ENCODE measurements at regions not wholly inside any gene's neighbourhood (a gene's known extent, or its start where the extent isn't known, plus 50 kb on each side); places are given as distances from the start of the nearest gene placed in this dataset.

DNA sequence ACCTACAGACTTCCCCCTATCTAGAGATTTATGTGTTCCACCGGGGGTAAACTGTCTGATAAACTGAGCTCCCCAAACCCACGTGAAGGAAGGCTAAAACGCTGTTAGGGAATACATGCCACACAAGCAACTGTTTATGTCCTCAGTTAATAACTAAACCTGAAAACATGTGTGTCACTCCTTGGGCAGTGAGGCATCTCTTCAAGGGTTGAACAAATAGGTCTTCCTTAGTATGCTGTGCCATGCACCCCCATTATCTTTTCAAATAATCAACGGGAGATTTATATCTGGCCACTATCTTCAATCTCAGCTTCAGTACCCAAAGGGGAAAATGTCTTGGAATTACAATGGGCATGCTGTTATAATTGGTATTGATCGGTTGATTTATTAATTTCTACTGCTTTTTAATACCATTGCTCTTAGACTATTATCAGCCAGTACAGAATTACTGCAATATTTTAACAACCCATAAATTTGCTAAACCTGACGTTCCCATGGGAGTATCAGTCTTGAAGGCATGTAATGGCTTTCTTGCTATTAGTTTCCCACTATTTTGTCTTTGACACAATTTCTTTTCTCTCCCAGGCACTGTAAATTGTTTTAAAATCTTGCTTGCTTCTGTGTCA, 279.2 kb upstream of the P2RY1 start:
- Histone ChIP-seq H3K27me3 (ENCODE audit: insufficient read depth in 3 of 3, low read length in 2 of 3) (no peaks in the 10 kb centered on the region), H3K4me1 (peaks cover 34% of the 10 kb centered on the region), H3K9me3 (no peaks in the 10 kb centered on the region), H3K36me3 (ENCODE audit: insufficient read depth in 1 of 2, low read depth in 1 of 2) (no peaks in the 10 kb centered on the region), H3K4me3 (no peak overlapping the region), H3K27ac (peak overlapping the region; percentile 69)
- TF ChIP-seq, protein P1, sequence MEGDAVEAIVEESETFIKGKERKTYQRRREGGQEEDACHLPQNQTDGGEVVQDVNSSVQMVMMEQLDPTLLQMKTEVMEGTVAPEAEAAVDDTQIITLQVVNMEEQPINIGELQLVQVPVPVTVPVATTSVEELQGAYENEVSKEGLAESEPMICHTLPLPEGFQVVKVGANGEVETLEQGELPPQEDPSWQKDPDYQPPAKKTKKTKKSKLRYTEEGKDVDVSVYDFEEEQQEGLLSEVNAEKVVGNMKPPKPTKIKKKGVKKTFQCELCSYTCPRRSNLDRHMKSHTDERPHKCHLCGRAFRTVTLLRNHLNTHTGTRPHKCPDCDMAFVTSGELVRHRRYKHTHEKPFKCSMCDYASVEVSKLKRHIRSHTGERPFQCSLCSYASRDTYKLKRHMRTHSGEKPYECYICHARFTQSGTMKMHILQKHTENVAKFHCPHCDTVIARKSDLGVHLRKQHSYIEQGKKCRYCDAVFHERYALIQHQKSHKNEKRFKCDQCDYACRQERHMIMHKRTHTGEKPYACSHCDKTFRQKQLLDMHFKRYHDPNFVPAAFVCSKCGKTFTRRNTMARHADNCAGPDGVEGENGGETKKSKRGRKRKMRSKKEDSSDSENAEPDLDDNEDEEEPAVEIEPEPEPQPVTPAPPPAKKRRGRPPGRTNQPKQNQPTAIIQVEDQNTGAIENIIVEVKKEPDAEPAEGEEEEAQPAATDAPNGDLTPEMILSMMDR (IDR thresholded peaks at IDR 0.05), result no peak
- DNase-seq, result no peak
- peak in 1 of 4 donors; percentile 9 for ATAC-seq
- WGBS, 3 donors, result 74 to 92% (median 88%) methylated on average over 6 of the region's 6 CpGs
- intact Hi-C loops (cut with DNase I), result no loop called here

DNA sequence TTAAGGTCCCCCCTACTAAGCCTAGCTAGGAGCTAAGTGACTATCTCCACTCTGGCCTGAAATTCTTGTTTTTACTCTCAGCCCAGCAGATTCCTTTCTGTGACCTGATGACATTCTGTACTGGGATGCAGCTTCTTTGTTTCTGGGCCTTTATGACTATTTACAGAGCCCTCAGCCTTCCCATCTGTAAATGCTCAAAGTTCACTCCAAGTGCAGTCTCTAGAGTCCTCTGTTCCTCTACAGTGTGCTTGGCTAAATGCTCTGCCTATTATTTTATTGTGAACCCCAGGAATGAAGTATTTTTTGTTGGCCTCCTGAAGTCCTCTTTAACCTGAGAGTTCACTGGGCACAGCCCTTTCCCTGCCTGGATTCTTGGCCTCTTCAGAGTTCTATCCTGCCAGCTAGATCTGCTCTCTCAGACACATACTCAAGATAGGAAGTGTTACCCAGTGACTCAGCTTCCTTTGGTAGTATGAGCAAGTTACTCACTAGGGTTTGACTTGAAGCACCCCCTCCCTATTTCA, 278.1 kb upstream of the P2RY1 start:
- DNase-seq, result no peak
- intact Hi-C loops (cut with DNase I), result no loop called here
- H3K4me3 ChIP-seq, result no peak overlapping the region
- no peaks in the 10 kb centered on the region for H3K27me3 ChIP-seq (ENCODE audit: insufficient read depth in 3 of 3, low read length in 2 of 3)
- no peaks in the 10 kb centered on the region for H3K9me3 ChIP-seq
- TF ChIP-seq, protein P1 (IDR thresholded peaks at IDR 0.05), result no peak
- no peaks in the 10 kb centered on the region for H3K36me3 ChIP-seq (ENCODE audit: insufficient read depth in 1 of 2, low read depth in 1 of 2)
- peak; percentile 89 to 92 (median 90) for ATAC-seq
- peaks cover 34% of the 10 kb centered on the region for H3K4me1 ChIP-seq
- H3K27ac ChIP-seq, result peak overlapping the region; percentile 69

DNA sequence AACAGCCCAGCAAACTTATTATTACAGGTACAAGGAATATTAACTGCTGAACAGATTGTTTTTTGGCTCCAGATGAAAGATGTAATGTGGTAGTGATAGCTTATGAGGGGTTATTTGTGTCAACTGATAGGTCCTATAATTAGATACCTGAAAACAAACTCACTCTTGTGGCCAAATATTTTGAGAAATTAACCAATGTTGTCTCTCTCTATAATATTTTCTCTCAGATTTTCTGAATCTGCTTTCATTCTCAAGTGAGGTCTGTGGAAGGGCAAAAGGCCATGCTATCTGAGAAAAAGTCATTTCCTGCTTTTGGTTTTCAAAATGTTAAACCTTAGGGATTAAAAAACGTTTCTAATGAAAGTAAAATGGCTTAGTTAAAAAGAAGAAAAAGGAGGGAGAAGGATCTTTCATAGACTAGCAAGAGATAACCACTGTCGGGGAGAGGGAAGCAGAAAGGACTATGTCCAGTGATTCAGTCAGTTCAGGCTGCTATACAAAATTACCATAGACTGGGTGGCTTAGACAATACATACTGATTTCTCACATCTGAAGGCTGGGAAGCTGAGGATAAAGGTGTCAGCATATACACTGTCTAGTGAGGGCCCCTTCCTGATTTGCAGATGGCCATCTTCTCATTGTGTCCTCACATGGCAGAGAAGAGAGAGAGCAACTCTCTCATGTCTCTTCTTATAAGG, 277.5 kb upstream of the P2RY1 start:
- intact Hi-C loops (cut with DNase I), result no loop called here
- no peak for DNase-seq
- WGBS, 3 donors, result 37 to 40% (median 39%) methylated on average over 2 of the region's 2 CpGs
- no peaks in the 10 kb centered on the region for H3K27me3 ChIP-seq (ENCODE audit: insufficient read depth in 3 of 3, low read length in 2 of 3)
- H3K4me3 ChIP-seq, result no peak overlapping the region
- H3K9me3 ChIP-seq, result no peaks in the 10 kb centered on the region
- peak overlapping the region; percentile 69 for H3K27ac ChIP-seq
- peak in 2 of 4 donors; percentile 4 to 16 for ATAC-seq
- peaks cover 34% of the 10 kb centered on the region for H3K4me1 ChIP-seq
- TF ChIP-seq, protein P1 (IDR thresholded peaks at IDR 0.05), result no peak
- H3K36me3 ChIP-seq (ENCODE audit: insufficient read depth in 1 of 2, low read depth in 1 of 2), result no peaks in the 10 kb centered on the region

DNA sequence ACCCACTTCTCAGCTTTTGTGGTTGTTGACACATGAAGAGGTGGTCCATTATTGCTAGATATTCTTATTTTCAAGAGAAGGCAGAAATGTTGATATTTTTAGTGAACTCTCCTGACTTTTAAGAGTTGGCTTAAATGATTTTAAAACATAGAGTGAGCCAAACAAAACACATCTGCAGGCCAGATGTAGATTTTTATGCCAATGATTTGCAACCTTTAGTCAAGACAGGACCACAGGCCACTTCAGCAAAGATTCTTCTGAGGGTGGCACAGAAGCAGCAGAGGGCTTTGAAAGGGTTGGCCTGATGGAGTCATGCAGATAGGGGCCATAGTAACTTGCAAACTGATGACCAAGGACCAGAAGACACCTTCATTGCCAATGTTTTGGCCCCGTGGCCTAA, 276.5 kb upstream of the P2RY1 start:
- no peak for ATAC-seq
- Histone ChIP-seq H3K9me3 (no peaks in the 10 kb centered on the region), H3K36me3 (ENCODE audit: insufficient read depth in 1 of 2, low read depth in 1 of 2) (no peaks in the 10 kb centered on the region), H3K27me3 (ENCODE audit: insufficient read depth in 3 of 3, low read length in 2 of 3) (no peaks in the 10 kb centered on the region), H3K4me1 (peaks cover 34% of the 10 kb centered on the region), H3K27ac (no peak overlapping the region), H3K4me3 (no peak overlapping the region)
- TF ChIP-seq, protein P1 (IDR thresholded peaks at IDR 0.05), result no peak
- intact Hi-C loops (cut with DNase I), result no loop called here
- DNase-seq, result no peak
- WGBS, 3 donors, result 81 to 93% (median 91%) methylated on average over 1 of the region's 1 CpG

Measured in psoas muscle (tissue), 7 donors.